GOT3 (cell line): ENCODE measurements at regions not wholly inside any gene's neighbourhood (a gene's known extent, or its start where the extent isn't known, plus 50 kb on each side); places are given as distances from the start of the nearest gene placed in this dataset.

Experiments used
- DNase-seq: peaks from one replicate; lab custom pipeline; 2025; ENCODE audit warnings: mixed read lengths; lab: John Stamatoyannopoulos, UW

DNA sequence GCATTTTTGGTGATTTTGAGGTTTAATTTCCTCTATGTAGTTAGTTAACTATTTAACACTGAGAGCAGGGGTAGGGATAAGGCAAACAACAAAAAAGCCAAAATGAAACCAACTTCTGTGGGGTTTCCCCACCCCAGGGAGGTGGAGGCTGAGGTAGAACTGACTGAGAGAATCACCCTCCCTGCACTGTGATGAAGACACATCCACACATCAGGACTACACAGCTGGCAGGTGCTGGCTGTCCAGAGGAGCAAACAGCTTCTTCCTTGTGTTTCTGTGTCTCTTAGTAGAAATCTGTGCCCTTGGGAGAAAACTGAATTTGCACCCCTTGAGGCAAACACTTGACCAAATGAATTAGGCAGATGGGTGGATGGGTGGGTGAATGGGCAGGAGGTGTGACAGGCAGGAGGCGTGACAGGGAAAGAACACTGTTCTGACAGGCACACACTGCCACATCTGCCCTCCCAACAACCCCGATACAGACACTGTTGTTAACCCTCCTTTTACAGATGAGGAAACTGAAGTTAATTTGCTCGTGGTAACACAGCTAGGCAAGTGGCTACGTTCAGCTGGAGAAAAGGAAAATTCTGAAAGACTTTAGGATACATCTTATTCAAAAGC lies 62.9 kb upstream of the AMZ2 start:
- no peak for DNase-seq

DNA sequence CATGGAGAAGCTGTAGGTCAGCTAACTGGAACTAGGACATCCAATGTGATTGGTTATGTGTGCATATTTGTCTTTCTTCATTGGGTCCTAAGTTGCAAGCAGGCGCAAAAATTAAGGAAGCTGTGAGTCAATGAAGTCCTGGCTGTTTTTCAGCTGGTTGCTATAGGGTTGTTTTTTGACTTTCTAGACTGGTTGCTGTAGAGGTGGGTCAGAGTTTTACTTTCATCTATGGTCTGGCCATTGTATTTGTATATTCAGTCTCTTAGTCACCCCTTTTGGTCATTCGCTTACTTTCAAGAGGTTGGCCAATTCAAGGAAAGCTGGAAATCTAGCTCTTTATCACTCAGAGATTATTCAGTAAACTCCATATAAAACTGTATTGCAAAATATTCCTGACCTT lies 62.0 kb upstream of the AMZ2 start:
- no peak for DNase-seq

DNA sequence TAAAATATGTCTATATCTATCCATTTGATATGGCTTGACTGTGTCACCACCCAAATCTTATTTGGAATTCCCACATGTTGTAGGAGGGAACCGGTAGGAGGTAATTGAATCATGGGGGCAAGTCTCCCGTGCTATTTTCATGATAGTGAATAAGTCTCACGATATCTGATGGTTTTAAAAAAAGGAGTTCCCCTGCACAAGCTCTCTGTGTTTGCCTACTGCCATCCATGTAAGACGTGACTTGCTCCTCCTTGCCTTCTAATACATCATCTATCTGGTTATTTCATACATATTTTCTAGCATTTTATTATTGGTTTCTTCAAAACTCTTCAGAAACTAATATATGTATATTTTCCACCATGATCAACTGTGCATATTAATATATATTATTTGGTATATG lies 57.3 kb upstream of the AMZ2 start:
- no peak for DNase-seq

DNA sequence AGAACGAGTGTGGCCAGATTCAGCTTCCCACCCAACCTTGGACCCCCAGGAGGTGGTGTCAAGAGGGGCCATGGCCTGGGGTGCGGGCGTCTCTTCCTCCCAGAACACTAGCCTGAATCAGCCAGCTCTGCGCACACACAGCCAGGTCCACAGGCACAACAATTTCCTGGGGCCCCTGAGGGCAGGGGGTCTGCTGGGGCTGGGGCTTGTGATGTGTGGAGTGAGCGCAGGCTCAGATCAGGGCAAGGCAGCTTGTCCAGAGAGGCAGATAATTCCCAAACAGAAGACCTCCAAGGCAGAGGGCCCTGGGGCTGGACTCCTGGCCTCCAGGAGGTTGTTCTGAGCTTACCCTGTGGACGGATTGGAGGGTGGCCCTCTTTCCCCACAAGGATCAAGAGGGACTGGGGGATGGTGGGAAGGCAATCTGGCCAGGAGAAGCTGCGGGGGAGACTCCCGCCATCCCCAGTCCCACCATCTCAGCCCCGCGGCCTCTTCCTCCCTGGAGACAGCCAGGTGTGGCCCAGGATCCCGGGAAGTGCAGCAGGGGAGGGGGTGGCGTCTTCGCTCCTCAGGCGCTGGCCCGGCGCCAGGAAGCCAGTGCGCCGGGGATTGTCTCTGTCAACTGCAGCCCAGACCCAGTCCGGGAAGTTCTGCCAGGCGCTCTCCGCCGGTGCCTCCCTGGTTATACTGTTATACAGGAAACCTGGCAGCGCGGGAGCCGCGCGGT lies 52.0 kb upstream of the AMZ2 start:
- DNase-seq: no peak

DNA sequence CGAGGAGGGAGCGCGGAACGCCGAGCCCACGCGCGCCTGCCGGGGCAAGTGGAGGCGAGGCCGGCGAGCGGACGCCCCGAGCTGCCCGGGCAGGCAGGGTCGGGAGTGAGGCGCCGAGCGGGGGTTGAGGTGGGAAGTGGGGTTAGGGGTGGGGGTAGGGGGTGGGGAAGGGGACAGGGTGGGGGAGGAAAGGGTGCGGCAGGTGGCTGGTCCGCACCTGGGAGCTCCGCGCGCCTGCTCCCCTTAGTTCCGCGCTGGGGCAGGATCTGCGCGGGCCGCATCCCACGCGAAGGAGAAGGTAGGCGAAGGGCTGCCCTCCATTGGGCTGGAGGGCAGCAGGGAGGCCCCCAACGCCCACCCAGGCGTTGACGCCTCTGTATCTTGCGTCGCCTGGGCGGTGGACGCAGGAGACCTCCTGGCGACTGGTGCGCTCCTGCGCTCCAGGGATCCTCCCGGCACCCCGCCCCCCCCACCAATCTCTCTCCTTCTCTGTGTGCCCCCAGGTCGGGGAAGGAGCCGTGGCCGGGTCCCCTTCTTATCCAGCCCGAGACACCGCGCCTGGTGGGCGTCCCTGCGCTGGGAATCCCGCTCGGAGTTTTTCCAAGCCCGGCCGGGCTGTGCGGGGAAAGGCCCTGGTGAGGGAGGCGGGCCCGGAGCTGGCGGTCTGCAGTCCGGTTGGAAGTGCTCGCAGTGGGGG lies 51.3 kb upstream of the AMZ2 start:
- no peak for DNase-seq

DNA sequence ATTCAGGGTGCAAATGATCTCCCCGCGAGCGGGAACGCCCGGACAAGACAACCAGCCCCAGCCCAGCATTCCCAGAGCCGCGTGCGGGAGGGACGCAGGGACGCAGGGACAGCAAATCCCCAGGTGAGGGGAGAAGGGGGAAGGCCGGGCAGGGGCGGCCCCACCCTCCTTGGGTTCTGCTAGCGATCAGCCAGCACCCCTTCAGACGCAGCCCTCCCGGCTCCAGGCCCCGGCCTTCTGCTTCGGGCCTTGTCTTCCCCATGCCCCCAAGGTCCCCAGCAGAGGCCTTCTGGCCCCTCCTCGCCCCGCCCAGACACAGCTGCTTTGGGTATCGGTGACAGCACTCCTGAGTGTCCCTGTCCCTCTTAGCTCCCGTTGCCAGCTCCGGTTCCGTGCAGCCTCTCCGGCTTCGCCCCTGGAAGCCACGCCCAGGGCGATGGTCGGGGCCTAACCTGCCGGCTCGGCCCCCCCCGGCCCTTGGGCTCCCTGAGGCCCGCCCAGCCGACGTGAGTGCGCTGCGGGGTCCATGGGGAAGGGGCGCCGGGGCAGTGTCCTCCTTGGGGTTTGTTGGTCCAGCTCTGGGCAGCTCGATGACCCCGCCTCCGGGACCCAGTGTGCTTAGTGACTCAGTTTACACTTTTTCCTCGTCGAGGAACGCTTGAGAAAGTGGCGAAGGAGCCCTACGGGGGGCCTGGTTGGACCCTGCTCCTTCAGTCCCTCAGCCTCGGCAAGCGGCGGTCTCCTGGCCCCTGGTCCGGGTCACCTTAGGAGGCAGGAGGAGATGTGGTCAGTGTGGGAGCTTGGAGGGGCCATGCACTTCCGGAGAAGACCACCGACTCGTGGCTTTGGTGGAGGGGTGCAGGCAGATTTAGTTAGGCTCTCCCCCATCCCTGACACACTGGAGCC lies 50.5 kb upstream of the AMZ2 start:
- no peak for DNase-seq

DNA sequence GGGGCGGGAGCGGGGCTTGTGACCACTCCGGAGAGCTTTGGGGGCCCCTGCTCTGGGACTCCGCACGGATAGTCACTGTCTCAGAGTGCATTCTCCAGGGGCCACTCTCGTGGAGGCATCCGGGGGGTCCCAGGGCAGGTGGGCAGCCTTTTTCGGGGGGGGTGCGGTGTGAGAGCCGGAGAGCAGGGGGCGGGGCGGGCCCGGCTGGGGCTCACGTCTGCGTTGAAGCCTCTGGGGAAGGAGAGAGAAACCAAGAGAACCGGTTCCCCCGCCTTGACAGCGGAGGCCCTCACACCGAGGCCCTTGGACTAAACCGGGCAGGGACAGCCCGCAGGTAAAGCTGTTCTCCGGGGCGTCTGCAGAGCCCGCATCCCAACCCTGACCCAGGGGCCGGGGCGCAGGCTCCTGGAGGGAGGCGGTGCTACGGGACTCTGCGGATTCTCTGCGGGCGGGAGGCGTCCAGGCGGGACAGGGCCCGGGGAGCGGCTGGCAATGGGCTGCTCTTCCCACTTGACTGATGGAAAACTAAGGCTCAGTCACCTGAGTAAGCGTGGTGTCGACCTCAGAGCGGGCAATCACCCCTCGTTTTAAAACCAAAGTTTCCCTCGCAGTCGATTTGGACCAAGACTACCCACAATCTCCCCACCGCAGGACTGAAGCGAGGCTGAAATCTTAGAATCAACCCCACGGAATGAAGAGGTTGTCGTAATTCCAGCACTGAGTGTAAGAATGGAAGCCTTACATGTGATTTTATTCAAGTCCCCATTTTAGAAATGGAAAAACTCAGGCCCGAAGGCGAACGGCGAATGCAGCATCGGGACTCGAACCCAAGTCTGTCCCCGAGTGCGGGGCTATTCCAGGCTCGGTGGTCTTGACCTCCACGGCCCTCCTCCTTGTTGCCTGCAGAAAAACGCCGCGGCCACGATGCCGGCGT lies 49.6 kb upstream of the AMZ2 start:
- DNase-seq: no peak
